ENCODE measurements at regions not wholly inside any gene's neighbourhood (a gene's known extent, or its start where the extent isn't known, plus 50 kb on each side); places are given as distances from the start of the nearest gene placed in this dataset.

DNA sequence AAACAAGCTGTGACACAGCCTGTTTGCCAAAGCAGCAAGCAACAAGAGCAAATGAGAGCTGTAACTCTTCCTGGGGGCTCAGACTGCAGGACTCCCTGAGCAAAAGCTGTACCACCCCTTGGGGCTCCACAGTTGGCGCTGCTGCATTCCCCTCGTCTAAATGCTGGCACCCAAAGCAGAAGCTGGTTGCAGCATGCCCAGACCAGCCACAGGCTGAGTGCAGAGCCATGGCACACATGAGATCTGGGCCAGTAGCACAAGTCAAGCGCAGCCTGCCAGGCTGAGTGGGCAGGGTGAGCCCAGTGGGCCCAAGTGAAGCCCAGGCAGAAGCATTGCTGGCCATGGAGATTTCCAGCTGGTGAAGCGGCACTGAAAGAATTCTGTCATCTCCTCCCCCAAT, 157.3 kb upstream of the GRAMD2B start:
- TF ChIP-seq, protein P1, sequence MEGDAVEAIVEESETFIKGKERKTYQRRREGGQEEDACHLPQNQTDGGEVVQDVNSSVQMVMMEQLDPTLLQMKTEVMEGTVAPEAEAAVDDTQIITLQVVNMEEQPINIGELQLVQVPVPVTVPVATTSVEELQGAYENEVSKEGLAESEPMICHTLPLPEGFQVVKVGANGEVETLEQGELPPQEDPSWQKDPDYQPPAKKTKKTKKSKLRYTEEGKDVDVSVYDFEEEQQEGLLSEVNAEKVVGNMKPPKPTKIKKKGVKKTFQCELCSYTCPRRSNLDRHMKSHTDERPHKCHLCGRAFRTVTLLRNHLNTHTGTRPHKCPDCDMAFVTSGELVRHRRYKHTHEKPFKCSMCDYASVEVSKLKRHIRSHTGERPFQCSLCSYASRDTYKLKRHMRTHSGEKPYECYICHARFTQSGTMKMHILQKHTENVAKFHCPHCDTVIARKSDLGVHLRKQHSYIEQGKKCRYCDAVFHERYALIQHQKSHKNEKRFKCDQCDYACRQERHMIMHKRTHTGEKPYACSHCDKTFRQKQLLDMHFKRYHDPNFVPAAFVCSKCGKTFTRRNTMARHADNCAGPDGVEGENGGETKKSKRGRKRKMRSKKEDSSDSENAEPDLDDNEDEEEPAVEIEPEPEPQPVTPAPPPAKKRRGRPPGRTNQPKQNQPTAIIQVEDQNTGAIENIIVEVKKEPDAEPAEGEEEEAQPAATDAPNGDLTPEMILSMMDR (IDR thresholded peaks at IDR 0.05), result no peak
- TF ChIP-seq POLR2A (IDR thresholded peaks at IDR 0.05), result no peak

All from lower leg skin (tissue), 3 donors.